T follicular helper cell (primary cell): ENCODE measurements at regions not wholly inside any gene's neighbourhood (a gene's known extent, or its start where the extent isn't known, plus 50 kb on each side); places are given as distances from the start of the nearest gene placed in this dataset.

Experiments
- DNase-seq: peaks from one replicate; pipeline ENCODE4 v3.0.0-alpha.2; 2020; ENCODE audit warnings: low read depth

DNA sequence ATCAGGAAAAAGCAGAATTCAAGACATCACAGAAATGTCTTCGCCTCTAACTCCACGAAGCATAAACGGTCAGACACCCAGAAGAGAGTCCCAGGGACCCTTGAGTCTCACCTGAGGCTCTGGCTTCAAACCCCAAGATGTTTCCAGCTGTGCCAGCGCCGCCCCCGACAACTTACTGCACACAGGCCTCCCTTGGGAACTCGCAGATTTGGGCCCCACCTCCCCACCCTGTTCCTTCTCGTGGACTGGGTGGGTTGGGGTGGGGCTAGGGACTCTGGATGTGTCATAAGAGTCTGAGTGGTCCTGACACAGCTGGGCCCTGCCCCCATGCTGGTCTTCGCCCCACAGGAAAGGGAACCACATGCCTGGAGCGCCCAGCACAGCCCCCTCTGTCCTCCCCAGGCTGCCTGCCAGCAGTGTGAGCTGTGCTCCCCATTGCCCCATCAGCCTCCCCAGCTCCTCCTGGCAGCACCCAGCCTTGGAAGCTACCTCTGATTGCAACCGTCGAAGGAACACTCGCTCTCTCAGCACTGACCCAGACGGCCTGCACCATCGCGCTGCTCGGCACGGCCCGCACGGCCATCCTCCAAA is 147.5 kb downstream of the CRYBB2 start:
- no peak for DNase-seq

DNA sequence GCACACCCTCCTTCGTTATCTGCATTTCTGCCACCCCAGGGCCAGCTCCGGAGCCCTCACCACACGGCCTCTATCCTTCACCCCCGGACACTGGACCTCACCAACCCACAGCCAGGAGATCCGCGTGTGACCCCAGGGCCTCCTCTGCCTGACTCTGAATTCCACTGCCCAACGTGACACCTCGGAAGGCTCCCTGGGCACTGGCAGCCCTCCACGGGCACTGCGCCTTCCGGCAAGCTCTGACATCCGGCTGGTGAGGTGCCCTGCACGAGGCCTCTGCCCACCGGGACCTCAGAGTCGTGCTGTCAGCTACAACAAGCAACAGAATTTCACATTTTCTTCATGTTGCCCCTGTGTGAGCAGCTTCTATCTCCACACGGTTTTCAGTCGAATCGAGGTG is 148.3 kb downstream of the CRYBB2 start:
- no peak for DNase-seq

DNA sequence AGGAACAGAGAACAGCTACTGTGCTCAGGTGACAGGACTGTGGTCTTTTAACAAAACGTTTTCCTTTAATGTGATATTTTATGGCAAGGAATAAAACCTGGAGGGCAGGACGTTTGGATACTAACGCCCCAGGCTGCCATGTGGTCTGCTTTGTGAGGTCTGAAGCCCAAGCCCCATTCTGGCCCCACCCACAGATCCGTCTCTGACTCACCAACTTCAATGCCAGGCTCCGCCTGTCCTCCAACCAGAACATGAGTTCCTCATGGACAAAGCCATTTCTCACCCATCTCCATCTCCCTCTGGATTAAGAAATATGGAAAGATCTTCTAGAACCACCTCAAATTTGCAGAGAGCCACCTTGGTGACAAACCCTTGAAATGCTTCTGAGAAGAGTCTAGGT is 148.8 kb downstream of the CRYBB2 start:
- DNase-seq, result no peak

DNA sequence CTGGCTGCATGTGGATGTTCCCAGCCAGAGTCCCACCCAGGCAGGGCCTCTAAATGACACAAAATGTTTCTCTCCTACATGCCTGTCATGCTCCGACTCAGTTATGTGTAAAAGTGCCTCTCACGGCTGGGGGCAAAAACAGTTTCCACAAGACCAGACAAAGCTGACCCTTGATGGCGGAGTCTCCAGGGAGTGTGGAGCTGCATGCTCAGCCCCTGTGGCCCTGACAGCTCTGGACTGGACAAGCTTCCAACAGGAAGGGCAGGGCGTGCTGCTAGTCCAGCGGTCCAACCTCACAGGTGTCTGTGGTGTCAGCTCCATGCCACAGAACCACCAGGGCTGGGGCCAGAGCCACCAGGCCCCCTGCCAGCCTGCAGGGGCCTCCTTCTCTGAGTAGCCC is 149.6 kb downstream of the CRYBB2 start:
- no peak for DNase-seq

DNA sequence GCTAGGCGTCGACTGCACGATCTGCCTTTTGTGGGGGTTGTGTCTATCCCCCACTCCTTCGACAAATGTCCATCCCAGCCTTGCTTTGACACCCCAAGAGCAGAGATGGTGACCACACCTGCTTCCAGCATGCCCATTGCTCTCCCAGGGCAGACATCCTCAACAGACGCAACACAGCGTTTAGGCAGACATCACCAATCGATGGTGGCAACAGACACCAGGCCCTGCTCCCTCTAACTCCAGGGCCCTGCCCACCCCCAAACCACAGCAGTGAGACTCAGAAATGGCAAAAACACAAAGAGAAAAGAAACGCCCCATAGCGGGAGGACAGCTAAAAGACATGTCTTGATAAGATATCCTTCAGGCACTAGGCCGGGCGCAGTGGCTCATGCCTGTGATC is 150.9 kb downstream of the CRYBB2 start:
- no peak for DNase-seq

DNA sequence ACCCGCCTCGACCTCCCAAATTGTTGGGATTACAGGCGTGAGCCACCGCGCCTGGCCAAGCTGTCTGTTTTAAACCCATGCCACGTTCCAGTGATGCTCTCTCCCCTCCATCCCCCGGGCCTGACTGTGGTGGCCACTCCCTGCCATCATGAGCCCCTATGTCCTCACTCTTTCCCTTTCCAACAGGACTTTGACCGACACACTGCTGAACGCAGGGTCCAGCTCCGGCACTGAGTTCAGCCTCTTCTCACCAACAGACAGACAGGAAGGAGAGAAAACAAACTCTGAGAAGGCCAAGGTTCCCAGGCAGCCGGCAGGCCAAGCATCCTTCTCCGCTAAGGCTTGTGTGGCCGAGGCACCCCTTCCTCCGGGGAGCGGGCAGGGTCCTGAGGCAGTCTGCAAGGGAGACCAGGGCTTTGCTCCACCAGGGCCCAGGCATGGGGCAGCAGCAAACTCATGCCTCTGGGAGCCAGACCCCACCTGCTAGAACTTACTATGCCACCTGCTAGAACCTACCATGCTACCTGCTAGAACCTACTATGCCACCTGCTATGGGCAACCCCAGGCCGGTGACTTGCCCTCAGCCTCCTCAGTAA is 152.7 kb downstream of the CRYBB2 start:
- DNase-seq, result no peak

DNA sequence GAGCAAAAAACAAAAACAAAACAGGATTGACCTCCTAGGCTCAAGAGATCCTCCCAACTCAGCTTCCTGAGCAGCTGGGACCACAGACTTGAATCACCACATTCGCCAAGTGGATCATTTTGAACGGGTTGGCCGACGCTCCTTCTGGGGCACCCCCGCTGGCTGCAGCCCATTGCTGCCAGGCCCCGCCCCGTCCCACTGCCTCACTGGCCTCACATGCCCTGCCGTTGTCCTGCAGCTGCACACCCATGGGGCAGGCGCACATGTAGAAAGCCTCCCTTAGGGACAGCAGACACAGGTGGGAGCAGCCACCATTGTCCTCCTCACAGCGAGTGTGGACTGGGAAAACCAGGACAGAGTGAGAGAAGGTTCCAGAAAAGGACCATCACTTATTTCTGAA is 154.5 kb downstream of the CRYBB2 start:
- DNase-seq, result no peak

DNA sequence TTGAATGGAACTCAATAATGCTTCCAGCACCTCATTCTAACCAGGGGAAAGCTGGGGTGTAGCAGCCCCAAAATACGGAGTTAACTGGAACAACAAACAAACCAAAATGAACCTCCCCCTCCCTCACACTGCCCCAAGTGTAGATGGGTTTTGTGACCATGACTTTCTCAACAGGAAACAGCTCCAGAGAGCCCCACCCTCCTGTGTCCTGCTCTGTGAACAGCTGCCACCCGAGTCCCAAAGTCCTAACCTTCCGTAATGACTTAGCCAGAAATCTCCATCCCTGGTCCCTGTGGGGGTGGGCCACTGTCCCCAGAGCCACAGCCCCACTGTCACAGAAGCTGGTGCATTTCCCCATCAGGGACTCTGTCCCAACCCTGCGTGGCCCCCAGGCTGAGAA is 155.4 kb downstream of the CRYBB2 start:
- DNase-seq, result no peak

DNA sequence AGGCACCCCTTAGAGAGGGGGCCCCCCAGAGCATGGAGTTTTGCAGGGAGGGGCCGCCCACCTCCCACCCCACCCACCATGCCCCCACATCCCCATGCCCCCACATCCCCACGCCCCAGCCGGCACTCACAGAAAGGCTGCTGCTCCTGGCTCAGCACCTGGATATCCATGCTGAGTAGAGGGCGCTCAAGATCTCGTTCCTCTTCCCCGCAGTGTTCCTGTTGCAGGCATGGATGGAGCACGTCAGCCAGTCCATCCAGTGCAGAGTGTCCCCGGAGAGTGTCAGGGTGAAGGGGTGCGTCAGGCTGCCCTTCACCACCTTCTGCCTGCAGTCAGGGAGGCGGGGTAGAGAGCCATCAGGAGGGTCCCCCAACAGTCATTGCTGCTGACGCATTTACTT is 156.2 kb downstream of the CRYBB2 start:
- no peak for DNase-seq

DNA sequence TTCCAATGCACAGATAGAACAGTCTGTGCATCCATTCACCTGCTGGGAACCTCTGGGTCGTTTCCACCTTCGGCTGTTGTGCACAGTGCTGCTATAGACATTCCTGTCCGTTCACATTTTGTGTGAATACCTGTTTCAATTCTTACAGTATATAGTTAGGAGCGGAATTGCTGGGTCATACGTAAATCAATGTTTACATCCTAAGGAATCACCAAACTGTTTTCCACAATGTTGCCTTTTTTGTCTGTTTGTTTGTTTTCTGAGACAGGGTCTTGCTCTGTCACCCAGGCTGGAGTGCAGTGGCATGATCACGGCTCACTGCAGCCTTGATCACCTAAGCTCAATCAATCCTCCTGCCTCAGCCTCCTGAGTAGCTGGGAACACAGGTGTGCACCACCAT is 158.3 kb downstream of the CRYBB2 start:
- no peak for DNase-seq

DNA sequence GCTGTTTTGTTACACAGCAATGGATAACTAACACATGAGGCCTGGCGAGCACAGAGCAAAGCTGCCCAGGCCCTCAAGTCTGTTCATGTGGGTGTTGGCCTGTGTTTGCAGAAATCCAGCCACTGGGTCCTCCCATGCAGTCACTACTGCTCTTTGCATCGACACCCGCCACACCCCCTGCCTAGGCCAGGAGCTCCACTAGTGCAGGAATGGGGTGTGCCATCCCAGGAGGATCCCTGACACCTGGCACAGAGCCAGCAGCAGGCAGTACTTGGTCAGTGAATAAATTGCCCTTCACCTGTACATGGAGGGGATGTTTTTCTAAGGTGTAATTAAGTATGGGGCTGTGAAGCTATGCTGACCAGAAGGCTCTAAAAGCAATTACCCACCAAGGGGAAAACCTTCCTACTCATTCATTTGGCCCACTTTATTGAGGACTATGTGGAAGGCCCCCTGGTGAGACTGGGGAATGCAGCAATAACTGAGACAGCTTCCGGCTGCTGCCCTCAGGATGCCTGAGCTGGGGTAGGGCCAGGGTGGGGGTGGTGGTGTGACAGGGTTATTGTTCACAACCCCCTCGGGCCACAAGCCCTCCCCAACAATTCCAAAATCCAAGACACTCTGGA is 160.8 kb downstream of the CRYBB2 start:
- DNase-seq, result no peak

DNA sequence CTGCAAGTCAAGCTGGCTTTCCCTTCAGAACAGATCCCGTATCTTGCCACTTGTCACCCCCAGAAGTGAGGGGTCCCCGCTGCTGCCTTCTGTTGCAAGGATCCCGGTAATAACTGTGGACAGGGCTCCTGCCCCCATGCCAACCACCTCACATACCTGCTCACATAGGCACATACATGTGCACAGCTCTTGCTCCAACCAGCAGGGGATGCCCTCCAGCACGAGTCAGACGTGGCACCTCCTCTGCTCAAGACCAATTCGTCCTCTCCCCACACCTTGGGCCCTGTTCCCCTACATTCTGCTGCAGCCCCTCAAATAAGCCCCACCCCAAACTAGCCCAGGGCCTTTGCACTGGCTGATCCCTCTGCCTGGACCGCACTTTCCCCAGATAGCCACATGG is 163.3 kb downstream of the CRYBB2 start:
- no peak for DNase-seq

DNA sequence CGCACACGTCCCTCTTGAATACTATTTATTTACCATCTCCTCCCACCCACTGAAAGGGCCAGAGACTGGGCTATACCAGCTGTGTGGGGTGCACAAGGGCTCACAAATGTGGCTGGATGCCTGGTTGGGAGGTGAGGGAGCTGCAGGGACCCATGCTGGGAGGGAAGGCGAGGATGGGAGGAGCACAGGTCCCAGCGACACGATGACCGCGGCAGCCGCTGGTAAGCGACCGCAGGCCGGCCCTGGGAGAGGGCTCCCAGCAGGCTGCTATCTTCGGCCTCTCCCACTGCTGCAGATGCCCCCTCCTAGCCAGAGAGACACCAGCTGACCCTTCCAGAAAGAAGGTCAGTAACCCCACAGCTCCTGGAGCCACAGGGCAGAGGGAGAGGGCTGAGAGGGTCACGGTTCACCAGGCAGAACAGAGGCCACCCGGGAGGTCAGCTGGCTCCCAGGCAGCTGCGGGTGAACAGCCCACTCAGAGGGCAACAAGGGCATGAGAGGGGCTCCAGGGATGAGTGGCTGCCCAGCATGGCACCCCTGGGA is 163.9 kb downstream of the CRYBB2 start:
- no peak for DNase-seq

DNA sequence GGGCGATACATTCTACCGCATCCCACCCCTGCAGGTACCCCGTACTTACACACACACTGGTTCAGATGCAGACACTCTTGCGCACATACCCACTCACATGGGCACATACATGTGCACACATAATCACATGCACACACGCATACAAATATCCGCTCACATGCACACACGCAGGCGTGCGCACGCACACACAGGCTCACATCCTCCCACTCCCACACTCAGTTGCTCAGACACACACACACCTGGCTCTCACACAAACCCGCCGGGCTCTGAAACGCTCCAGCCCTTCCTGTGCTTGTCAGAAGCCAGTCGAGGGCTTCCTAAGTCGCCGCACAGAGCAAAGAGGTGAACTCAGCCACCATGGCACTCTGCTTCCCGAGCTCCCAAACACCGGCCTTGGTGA is 164.5 kb downstream of the CRYBB2 start:
- DNase-seq, result no peak

DNA sequence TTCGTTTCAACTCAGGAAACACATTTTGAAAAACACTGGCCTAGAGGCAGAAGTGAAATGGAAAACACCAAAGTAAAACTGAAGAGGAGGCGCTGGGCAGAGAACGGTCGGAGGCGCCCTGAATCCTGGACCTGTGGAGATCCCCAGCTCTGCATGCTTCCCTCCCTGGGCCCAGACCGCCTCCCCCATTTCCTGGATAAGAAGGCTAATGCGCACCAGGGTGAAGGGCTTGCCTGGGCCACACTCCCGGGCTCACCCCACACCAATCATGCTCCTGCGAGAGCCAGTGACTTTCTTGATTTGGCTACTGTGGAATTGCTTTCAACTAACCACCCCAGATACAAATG is 167.1 kb downstream of the CRYBB2 start:
- DNase-seq, result no peak

DNA sequence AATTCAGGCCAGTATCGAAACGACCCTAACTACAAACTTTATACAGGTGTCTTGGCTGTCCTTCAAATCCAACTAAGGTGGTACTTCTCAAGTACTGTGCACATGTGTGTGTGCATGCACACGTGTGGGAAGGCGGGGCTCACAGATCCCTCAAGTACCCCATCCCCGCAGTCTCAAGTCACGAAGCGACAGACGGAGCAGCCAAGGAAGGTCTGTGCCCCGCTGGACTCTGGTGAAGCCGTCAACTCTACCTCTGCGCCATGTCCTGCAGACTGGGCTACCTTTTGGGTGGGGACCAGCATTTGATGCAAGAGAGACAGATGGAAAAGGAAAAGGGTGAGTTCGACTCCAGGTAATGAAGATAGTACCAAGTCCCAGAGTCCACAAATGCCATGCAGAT is 169.0 kb downstream of the CRYBB2 start:
- DNase-seq, result no peak

DNA sequence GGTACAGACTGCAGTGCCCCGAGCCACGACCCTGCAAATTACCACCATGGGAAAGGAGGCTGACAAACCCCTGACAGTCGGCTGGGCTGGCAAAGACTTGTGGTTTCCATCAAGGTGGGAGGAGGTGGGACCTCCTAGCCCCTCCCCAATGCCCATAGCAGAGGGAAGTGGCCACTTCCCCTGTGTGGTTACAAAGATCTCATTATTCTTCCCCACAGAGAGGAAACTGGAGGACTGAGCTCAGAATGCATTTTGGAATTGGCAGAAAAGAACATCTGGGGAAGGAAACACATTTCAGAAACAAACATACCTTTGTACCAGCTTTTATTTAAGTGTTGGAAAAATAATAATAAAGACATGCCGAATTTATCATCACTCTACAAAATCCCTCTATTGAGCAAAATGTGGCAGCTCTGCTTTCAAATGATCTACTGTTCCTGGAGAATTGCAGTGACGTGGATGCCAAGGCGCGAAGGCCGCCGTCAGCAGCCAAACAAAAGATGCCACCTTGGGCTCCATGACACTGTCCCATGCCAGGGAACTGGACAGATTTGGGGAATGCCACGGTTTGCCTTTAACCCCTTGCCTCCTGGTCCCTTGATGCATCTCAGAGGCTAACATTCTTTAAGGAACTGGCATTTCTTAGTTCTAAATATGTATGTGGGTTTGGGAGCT is 169.6 kb downstream of the CRYBB2 start:
- DNase-seq, result no peak

DNA sequence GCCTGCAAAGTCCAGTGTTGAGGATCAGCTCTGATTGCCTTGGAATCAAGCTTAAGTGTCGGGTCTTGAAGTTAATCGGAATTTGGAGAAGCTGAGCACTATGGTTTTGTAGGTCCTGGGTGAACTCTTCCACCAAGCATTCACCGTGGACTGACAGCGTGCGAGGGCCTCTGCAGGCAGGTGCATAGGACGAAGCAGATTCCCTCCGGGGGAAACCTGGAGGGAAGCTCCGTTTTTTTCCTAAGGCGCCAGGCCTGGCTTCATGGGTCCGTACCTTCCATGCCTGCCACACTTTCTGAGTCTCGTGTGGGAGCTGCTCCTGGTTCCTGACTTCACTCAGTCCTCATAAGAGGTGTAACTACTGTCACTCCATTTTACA is 170.1 kb downstream of the CRYBB2 start:
- no peak for DNase-seq

DNA sequence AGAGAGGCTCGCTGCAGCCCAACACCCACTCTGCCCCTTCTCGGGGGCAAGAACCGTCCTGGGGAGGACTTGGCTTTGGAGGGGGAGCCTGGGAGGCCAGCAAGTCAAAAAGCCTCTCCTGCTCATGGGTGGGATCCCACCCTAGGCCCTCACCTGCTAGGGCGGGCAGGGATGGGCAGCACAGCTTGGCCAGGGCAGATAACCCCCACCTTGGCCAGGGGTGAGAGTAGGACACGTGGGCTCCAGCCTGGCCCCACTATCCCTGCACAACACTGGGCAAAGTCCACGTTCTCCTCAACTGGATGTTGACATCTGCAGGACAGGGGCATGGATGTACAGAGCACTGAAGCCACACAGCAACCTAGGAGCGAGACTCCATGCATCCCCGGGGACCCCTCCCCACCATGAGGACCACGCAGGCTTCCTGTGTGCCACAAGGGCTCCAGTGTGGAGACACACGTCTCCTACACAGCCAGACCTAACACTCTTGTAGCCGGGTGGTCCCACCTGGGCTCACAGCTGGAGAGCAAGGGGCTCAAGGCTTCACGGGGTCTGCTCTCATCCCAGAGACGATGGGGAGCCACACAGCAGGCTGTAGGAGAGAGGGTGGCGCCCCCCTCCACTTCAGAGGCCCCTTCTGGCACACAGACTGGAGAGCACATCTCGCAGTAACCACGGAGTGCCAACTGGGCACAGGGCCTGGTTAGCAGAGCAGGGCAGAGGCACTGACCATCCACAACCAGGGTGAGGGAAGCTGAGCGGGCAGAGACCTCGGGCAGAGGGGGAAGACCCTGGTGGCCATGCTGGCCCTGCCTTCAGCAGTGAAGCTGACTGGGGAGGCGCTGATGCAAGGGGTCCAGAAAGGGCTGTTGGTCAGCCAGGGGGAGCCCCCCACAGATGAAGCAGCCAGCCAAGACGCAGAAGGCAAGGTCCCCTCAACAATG is 171.1 kb downstream of the CRYBB2 start:
- DNase-seq, result no peak

DNA sequence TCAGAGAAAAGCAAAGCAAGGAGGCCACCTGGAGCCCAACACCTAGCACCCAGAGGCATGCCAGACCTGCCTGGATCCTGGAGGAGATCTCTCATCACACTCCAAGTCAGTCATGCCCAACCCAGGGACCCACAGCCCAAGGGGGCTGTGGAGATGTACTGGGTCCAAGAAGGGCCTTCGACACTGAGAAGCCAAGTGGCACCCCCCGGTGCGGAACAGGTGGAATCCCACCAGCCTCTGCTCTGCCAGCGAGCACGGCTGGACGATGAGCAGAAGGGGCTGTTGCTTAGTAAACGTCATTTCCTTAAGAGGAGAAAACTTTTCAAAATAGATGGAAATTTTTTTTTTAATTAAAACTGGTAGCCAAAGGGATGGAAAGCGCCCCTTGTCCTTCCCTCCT is 171.9 kb upstream of the GRK3 start:
- no peak for DNase-seq

DNA sequence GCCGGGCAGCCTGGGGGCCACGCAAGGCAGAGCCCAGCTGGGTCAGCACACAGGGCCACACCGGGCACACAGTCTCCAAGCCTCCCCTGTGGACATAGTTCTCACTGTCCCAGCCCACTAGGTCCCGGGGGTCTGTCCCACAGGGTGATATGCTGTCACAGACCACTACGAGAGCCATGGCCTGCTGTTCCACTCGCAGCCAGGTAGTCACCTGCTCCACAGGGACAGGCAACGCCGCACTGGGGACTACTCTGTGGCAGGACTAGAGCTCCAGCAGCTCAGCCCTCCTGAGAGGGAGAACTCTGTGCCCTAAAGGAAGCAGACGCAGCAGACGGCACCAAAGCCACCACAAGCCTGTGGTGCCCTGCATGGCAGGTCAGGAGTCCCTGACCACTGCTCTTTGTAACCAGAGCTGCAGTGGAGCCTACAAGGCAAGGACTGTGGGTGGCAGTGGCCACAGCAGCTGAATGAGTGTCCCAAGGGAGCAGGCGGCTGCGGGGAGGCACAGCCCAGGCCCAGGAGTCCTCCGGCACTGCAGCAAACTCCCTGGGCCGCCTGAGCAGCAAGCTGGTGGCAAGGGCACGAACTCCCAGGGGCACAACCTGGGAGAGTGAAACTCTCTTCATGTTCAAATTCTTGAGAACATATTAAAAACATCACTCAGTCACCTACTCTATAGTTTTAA is 171.2 kb upstream of the GRK3 start:
- no peak for DNase-seq

DNA sequence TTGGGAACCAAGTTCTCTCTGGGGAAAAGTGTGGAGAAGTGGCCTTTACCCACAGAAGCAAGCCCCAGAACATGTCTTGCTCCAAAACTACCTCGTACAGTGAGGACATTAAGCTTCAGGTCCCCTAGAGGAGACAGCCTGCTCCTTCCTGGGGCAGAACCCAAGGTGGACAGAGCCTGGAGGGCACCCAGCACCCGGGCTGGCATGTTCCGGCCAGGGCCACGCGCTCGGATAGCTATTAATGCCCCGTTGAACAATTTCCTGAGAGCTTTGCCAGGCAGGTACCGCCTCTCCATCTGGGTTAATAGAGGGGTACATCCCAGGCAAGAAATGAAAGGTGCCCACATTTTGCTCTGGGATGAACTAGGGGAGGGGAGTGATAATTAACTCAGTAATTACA is 169.0 kb upstream of the GRK3 start:
- no peak for DNase-seq
